ENCODE measurements at regions not wholly inside any gene's neighbourhood (a gene's known extent, or its start where the extent isn't known, plus 50 kb on each side); places are given as distances from the start of the nearest gene placed in this dataset.

DNA sequence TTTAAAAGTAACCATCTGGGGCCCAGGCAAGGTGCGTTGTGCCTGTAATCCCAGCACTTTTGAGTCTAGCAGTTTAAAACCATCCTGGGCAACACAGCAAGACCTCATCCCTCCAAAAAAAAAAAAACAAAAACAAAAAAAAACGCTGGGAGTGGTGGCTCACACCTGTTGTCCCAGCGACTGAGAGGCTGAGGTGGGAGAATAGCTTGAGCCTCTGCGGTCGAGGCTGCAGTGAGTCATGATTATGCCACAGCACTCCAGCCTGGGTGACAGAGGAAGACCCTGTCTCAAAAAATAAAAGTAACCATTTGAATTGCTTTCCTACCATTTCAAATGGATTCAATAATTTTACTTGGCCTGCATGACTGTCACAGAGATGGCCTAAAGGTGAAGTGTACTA lies 186.5 kb upstream of the ATP2B1 start:
- TF ChIP-seq, protein P1, sequence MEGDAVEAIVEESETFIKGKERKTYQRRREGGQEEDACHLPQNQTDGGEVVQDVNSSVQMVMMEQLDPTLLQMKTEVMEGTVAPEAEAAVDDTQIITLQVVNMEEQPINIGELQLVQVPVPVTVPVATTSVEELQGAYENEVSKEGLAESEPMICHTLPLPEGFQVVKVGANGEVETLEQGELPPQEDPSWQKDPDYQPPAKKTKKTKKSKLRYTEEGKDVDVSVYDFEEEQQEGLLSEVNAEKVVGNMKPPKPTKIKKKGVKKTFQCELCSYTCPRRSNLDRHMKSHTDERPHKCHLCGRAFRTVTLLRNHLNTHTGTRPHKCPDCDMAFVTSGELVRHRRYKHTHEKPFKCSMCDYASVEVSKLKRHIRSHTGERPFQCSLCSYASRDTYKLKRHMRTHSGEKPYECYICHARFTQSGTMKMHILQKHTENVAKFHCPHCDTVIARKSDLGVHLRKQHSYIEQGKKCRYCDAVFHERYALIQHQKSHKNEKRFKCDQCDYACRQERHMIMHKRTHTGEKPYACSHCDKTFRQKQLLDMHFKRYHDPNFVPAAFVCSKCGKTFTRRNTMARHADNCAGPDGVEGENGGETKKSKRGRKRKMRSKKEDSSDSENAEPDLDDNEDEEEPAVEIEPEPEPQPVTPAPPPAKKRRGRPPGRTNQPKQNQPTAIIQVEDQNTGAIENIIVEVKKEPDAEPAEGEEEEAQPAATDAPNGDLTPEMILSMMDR (IDR thresholded peaks at IDR 0.05; ENCODE audit: low read depth, low read length, missing input control) = no peak
- TF ChIP-seq FOXA2 (IDR thresholded peaks at IDR 0.05) = no peak
- TF ChIP-seq, protein P2, sequence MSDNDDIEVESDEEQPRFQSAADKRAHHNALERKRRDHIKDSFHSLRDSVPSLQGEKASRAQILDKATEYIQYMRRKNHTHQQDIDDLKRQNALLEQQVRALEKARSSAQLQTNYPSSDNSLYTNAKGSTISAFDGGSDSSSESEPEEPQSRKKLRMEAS (IDR thresholded peaks at IDR 0.05) = no peak
- TF ChIP-seq, protein P3, sequence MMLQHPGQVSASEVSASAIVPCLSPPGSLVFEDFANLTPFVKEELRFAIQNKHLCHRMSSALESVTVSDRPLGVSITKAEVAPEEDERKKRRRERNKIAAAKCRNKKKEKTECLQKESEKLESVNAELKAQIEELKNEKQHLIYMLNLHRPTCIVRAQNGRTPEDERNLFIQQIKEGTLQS (IDR thresholded peaks at IDR 0.05) = no peak
- no peak for TF ChIP-seq RAD21 (IDR thresholded peaks at IDR 0.05)
- TF ChIP-seq, protein P4, sequence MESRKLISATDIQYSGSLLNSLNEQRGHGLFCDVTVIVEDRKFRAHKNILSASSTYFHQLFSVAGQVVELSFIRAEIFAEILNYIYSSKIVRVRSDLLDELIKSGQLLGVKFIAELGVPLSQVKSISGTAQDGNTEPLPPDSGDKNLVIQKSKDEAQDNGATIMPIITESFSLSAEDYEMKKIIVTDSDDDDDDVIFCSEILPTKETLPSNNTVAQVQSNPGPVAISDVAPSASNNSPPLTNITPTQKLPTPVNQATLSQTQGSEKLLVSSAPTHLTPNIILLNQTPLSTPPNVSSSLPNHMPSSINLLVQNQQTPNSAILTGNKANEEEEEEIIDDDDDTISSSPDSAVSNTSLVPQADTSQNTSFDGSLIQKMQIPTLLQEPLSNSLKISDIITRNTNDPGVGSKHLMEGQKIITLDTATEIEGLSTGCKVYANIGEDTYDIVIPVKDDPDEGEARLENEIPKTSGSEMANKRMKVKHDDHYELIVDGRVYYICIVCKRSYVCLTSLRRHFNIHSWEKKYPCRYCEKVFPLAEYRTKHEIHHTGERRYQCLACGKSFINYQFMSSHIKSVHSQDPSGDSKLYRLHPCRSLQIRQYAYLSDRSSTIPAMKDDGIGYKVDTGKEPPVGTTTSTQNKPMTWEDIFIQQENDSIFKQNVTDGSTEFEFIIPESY (IDR thresholded peaks at IDR 0.05) = no peak
- no peak for TF ChIP-seq SP1 (IDR thresholded peaks at IDR 0.05)
